Right lobe of liver (tissue), 4 donors: ENCODE measurements at regions not wholly inside any gene's neighbourhood (a gene's known extent, or its start where the extent isn't known, plus 50 kb on each side); places are given as distances from the start of the nearest gene placed in this dataset.

Experiments
- CTCF ChIP-seq, 4 donors: fragments of 200-600 bp in 3 of 4; fragments of 450-650 bp in 1 of 4; IDR thresholded peaks; one replicate each; pipeline versions ENCODE4 v1.5.1 to v1.8.0; 2016 to 2022; ENCODE audit warnings: antibody characterized with exemption in 4 of 4, mild to moderate bottlenecking in 2 of 4
- POLR2A ChIP-seq: fragments of 450-650 bp; IDR thresholded peaks from one replicate; pipeline ENCODE4 v1.6.1; 2017; ENCODE audit warnings: antibody characterized with exemption, mild to moderate bottlenecking
- donor health status: DM: no; HTN: no; CAD: no.
- donor health status: DM: no; HTN: no; CAD: no.
- donor health status: DM: no; HTN: yes; CAD: no.

DNA sequence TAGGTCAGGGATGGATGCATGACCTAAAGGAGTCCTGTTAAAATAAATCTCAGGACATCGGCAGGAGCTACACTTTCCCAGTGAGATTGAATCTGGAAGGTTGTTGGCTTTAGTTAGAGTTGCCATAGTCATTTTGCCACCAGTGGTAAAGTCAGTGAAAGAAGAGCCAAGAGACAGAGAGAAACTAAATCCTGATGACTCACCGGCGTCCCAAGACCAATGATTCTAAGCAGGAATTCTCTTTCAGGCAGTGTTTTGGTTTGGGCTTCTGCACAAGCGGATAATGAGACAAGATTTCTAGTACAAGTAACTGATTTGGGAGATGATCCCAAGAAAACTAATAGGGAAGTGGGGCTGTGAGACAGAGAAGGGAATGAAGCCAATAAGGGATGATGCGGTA lies 88.8 kb upstream of the ETS2 start:
- TF ChIP-seq CTCF (IDR thresholded peaks at IDR 0.05) (no peak), POLR2A (no peak)
